ENCODE measurements at regions not wholly inside any gene's neighbourhood (a gene's known extent, or its start where the extent isn't known, plus 50 kb on each side); places are given as distances from the start of the nearest gene placed in this dataset.

- in situ Hi-C loops (cut with MboI; ENCODE audit: low sequenced_read_pairs) (no loop called here), dilution Hi-C loops (cut with HindIII; ENCODE audit: low sequenced_read_pairs, unreplicated experiment) (no loop called here), intact Hi-C loops (cut with micrococcal nuclease) (no loop called here)
- Histone ChIP-seq H2AK9ac (replicated peaks; ENCODE audit: low read depth, low read length, poor library complexity) (no peak overlapping the region), H4K20me1 (ENCODE audit: insufficient read depth, low read length) (no peaks in the 10 kb centered on the region), H4K91ac (ENCODE audit: insufficient read depth, low read depth, low read length) (no peak overlapping the region), H2AK5ac (ENCODE audit: low read depth, low read length) (no peak overlapping the region), H3K27me3 (ENCODE audit: control insufficient read depth, insufficient read depth, low read length) (no peaks in the 10 kb centered on the region), H3K9ac (ENCODE audit: low read depth, low read length) (no peak overlapping the region), H3K56ac (ENCODE audit: extremely low read depth, insufficient read depth, low read length) (no peak overlapping the region), H4K5ac (ENCODE audit: low read depth, low read length) (no peak overlapping the region), H3K4me1 (ENCODE audit: control insufficient read depth, insufficient read depth, low read length) (no peaks in the 10 kb centered on the region), H2AFZ (replicated peaks; ENCODE audit: low read length, poor library complexity) (no peak overlapping the region), H2BK5ac (ENCODE audit: low read depth, low read length, poor library complexity, severe bottlenecking) (no peak overlapping the region), H3K79me1 (ENCODE audit: low read depth in 1 of 2, low read length in 2 of 2) (no peaks in the 10 kb centered on the region), H3K9me1 (ENCODE audit: insufficient read depth, low read length) (no peaks in the 10 kb centered on the region), H3K4me3 (ENCODE audit: insufficient read depth, low read depth, low read length) (no peak overlapping the region), H3K9me3 (ENCODE audit: control insufficient read depth, insufficient read depth, low read length) (peaks cover 3% of the 10 kb centered on the region; the same call in 1 of the 2 replicates), H2BK20ac (ENCODE audit: low read depth, low read length) (no peak overlapping the region), H3K4ac (ENCODE audit: low read depth, low read length) (no peak overlapping the region), H3K27ac (ENCODE audit: insufficient read depth, low read length) (no peak overlapping the region), H3K36me3 (ENCODE audit: control insufficient read depth, insufficient read depth, low read length) (no peaks in the 10 kb centered on the region), H3K23ac (ENCODE audit: low read depth, low read length) (no peak overlapping the region), H3K4me2 (ENCODE audit: low read depth, low read length) (no peak overlapping the region), H2BK120ac (ENCODE audit: low read depth, low read length) (no peak overlapping the region), H3K18ac (ENCODE audit: low read depth, low read length) (no peak overlapping the region), H3K14ac (replicated peaks; ENCODE audit: low read depth, low read length) (no peak overlapping the region), H2BK15ac (ENCODE audit: low read depth, low read length) (no peak overlapping the region), H4K8ac (ENCODE audit: low read depth in 2 of 2, low read length in 2 of 2) (no peak overlapping the region)
- WGBS, 2 experiments (ENCODE audit: extremely low coverage in 2 of 2, insufficient read length in 1 of 2), result no CpG with 5 or more reads among the region's 7 CpGs
- ATAC-seq (ENCODE audit: low read depth) (no peak), DNase-seq (no peak)
- POLR2A ChIA-PET (ENCODE audit: unreplicated experiment), result no interaction called here
- no TSS peak for BruUV-seq (replicated peaks)
- CTCF ChIA-PET, result no interaction called here
- TF ChIP-seq, protein P1, sequence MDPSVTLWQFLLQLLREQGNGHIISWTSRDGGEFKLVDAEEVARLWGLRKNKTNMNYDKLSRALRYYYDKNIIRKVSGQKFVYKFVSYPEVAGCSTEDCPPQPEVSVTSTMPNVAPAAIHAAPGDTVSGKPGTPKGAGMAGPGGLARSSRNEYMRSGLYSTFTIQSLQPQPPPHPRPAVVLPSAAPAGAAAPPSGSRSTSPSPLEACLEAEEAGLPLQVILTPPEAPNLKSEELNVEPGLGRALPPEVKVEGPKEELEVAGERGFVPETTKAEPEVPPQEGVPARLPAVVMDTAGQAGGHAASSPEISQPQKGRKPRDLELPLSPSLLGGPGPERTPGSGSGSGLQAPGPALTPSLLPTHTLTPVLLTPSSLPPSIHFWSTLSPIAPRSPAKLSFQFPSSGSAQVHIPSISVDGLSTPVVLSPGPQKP (IDR thresholded peaks at IDR 0.05; ENCODE audit: borderline replicate concordance, low read depth, low read length), result no peak
- TF ChIP-seq NFE2L2 (IDR thresholded peaks at IDR 0.05; ENCODE audit: low read depth, low read length), result no peak
- TF ChIP-seq RCOR1 (IDR thresholded peaks at IDR 0.05; ENCODE audit: insufficient replicate concordance, low read length), result no peak
- TF ChIP-seq SMC3 (IDR thresholded peaks at IDR 0.05; ENCODE audit: low read depth, low read length), result no peak
- TF ChIP-seq RFX5 (IDR thresholded peaks at IDR 0.05; ENCODE audit: low read depth, low read length), result no peak
- TF ChIP-seq CEBPB (IDR thresholded peaks at IDR 0.05; ENCODE audit: low read depth, low read length), result no peak
- no peak for TF ChIP-seq BHLHE40 (IDR thresholded peaks at IDR 0.05; ENCODE audit: low read depth, low read length)
- TF ChIP-seq CHD1 (IDR thresholded peaks at IDR 0.05; ENCODE audit: low read depth, low read length), result no peak
- TF ChIP-seq POLR2A (IDR thresholded peaks at IDR 0.05; ENCODE audit: low read depth, low read length), result no peak
- no peak for TF ChIP-seq MAZ (IDR thresholded peaks at IDR 0.05; ENCODE audit: borderline replicate concordance, low read depth, low read length)
- TF ChIP-seq, protein P2, sequence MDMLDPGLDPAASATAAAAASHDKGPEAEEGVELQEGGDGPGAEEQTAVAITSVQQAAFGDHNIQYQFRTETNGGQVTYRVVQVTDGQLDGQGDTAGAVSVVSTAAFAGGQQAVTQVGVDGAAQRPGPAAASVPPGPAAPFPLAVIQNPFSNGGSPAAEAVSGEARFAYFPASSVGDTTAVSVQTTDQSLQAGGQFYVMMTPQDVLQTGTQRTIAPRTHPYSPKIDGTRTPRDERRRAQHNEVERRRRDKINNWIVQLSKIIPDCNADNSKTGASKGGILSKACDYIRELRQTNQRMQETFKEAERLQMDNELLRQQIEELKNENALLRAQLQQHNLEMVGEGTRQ (IDR thresholded peaks at IDR 0.05; ENCODE audit: low read depth, low read length), result no peak
- TF ChIP-seq MAFK (IDR thresholded peaks at IDR 0.05; ENCODE audit: low read depth, low read length), result no peak
- TF ChIP-seq, protein P3, sequence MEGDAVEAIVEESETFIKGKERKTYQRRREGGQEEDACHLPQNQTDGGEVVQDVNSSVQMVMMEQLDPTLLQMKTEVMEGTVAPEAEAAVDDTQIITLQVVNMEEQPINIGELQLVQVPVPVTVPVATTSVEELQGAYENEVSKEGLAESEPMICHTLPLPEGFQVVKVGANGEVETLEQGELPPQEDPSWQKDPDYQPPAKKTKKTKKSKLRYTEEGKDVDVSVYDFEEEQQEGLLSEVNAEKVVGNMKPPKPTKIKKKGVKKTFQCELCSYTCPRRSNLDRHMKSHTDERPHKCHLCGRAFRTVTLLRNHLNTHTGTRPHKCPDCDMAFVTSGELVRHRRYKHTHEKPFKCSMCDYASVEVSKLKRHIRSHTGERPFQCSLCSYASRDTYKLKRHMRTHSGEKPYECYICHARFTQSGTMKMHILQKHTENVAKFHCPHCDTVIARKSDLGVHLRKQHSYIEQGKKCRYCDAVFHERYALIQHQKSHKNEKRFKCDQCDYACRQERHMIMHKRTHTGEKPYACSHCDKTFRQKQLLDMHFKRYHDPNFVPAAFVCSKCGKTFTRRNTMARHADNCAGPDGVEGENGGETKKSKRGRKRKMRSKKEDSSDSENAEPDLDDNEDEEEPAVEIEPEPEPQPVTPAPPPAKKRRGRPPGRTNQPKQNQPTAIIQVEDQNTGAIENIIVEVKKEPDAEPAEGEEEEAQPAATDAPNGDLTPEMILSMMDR (conservative IDR thresholded peaks at IDR 0.05; ENCODE audit: low read depth, low read length), result no peak
- TF ChIP-seq MXI1 (IDR thresholded peaks at IDR 0.05; ENCODE audit: borderline replicate concordance, low read depth, low read length), result no peak
- no peak for TF ChIP-seq FOS (IDR thresholded peaks at IDR 0.05; ENCODE audit: low read depth, low read length)
- TF ChIP-seq RAD21 (IDR thresholded peaks at IDR 0.05; ENCODE audit: low read length), result no peak
Measured at GRCh38 chr2:117714745-117715417, 99.6 kb upstream of the DDX18 start.
